ENCODE measurements at regions not wholly inside any gene's neighbourhood (a gene's known extent, or its start where the extent isn't known, plus 50 kb on each side); places are given as distances from the start of the nearest gene placed in this dataset.

DNA sequence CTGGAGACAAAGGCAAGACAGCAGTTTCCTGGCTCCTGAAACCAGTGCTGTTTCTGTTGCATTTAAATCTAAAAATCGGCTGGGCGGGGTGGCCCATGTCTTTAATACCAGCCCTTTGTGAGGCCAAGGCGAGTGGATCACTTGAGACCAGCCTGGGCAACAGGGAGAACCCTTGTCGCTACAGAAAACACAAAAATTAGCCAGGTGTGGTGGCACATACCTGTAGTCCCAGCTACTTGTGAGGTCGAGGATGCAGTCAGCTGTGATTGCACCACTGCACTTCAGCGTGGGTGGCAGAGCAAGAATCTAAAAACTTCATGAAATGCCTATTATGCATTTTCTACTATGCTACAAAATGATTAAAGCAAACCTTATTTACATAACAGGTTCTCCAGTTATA is 205.4 kb upstream of the ITM2A start:
- DNase-seq, result no peak
- H3K4me3 Mint-ChIP-seq, result no peak overlapping the region
- H3K9me3 Mint-ChIP-seq, result peaks cover 16% of the 10 kb centered on the region
- no peaks in the 10 kb centered on the region; the same call in 1 of the 2 replicates for H3K36me3 Mint-ChIP-seq (ENCODE audit: low read depth)
- no peaks in the 10 kb centered on the region for H3K4me1 Mint-ChIP-seq (ENCODE audit: low read depth)
- H3K27me3 Mint-ChIP-seq (ENCODE audit: insufficient read depth), result no peaks in the 10 kb centered on the region
- TF ChIP-seq, protein P1, sequence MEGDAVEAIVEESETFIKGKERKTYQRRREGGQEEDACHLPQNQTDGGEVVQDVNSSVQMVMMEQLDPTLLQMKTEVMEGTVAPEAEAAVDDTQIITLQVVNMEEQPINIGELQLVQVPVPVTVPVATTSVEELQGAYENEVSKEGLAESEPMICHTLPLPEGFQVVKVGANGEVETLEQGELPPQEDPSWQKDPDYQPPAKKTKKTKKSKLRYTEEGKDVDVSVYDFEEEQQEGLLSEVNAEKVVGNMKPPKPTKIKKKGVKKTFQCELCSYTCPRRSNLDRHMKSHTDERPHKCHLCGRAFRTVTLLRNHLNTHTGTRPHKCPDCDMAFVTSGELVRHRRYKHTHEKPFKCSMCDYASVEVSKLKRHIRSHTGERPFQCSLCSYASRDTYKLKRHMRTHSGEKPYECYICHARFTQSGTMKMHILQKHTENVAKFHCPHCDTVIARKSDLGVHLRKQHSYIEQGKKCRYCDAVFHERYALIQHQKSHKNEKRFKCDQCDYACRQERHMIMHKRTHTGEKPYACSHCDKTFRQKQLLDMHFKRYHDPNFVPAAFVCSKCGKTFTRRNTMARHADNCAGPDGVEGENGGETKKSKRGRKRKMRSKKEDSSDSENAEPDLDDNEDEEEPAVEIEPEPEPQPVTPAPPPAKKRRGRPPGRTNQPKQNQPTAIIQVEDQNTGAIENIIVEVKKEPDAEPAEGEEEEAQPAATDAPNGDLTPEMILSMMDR (IDR thresholded peaks at IDR 0.05), result no peak
- no peak overlapping the region for H3K27ac Mint-ChIP-seq

DNA sequence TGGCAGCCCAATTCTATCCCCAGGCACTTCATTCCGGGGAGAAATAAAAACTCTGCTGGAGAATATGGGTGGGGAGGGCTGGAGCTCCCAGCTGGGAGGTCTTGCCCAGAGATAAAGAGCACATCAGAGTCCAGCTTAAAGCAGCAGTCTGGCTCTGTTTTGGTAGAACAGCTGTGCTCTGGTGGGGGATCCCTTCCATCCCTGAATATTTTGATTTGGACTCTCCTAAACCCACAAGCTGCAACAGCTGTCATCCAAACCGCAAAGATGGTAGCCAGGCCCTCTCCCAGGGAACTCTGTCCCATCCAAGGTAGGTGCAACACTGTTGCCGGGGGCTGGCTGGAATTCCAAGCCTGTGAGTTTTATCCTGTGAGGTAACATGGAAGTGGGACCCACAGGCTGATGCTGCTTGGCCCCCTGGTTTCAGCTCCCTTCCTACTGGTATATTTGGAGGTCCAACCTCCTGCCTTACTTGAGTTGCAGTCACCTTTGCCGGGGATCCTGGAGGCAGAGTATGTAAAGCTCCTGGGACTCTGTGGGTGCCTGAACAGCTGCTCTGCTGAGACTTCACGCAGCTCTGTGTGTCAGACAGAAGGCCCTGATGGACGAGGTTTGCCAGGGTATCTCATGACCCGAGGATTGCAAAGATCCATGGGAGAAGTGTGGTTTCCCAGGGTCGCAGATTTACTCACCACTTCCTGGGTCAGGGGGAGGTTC is 203.5 kb upstream of the ITM2A start:
- Mint-ChIP-seq H3K27ac (no peak overlapping the region), H3K4me1 (ENCODE audit: low read depth) (no peaks in the 10 kb centered on the region), H3K36me3 (ENCODE audit: low read depth) (no peaks in the 10 kb centered on the region; the same call in 1 of the 2 replicates), H3K4me3 (no peak overlapping the region), H3K27me3 (ENCODE audit: insufficient read depth) (no peaks in the 10 kb centered on the region), H3K9me3 (peaks cover 21% of the 10 kb centered on the region)
- no peak for DNase-seq
- TF ChIP-seq, protein P1 (IDR thresholded peaks at IDR 0.05), result no peak

DNA sequence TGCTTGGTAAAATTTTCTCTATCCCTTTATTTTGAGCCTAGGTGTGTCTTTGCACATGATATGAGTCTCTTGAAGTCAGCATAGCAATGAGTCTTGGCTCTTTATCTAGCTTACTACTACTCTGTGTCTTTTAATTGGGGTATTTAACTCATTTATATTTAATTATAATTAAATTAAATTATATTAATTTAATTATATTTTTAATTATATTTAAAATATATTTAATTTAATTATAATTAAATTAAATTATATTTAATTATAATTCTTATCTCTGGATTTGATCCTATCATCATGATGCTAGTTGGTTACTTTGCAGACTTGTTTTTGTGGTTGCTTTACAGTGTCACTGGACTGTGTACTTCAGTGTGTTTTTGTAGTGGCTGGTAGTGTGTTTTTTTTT is 201.2 kb upstream of the ITM2A start:
- Mint-ChIP-seq H3K9me3 (peaks cover 21% of the 10 kb centered on the region), H3K36me3 (ENCODE audit: low read depth) (no peaks in the 10 kb centered on the region; the same call in 1 of the 2 replicates), H3K4me3 (no peak overlapping the region)

DNA sequence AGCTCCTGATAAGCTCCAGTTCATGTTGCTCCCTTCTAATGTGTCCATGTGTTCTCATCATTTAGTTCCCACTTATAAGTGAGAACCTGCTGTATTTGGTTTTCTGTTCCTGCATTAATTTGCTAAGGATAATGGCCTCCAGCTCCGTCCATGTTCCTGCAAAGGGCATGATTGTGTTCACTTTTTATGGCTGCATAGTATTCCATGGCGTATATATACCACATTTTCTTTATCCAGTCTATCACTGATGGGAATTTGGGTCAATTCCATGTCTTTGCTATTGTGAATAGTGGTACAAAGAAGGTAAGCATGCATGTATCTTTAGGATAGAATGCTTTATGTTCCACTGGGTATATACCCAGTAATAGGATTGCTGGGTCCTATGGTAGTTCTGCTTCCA is 197.2 kb upstream of the ITM2A start:
- DNase-seq, result no peak
- Mint-ChIP-seq H3K36me3 (ENCODE audit: low read depth) (no peaks in the 10 kb centered on the region; the same call in 1 of the 2 replicates), H3K4me3 (no peak overlapping the region), H3K4me1 (ENCODE audit: low read depth) (no peaks in the 10 kb centered on the region), H3K9me3 (peaks cover 20% of the 10 kb centered on the region), H3K27me3 (ENCODE audit: insufficient read depth) (no peaks in the 10 kb centered on the region), H3K27ac (no peak overlapping the region)
- TF ChIP-seq, protein P1 (IDR thresholded peaks at IDR 0.05), result no peak

More for the DNA sequence above, 201.2 kb upstream of the ITM2A start:
- Mint-ChIP-seq H3K4me1 (ENCODE audit: low read depth) (no peaks in the 10 kb centered on the region), H3K27me3 (ENCODE audit: insufficient read depth) (no peaks in the 10 kb centered on the region), H3K27ac (no peak overlapping the region)
- TF ChIP-seq, protein P1 (IDR thresholded peaks at IDR 0.05), result no peak
- no peak for DNase-seq

DNA sequence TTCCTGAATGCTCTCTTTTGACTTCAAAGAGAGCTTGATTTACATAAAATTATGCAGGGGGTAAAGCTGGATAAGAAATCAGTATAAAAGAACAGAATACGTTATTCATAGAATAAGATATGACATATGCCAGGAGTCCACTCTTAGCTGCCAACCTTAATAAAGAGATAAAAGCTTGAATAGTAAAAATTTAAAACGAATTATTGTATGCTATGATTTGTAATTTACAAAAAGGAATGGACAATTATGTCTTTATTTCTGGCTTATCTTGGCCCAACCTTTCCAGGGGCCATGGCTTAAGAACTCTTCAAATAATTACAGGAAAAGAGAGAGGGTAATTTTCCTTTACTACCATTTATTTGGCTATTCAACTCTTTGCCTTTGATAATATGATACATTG is 192.2 kb upstream of the ITM2A start:
- Mint-ChIP-seq H3K4me1 (ENCODE audit: low read depth) (no peaks in the 10 kb centered on the region), H3K9me3 (no peaks in the 10 kb centered on the region; the same call in none of the 2 replicates), H3K36me3 (ENCODE audit: low read depth) (no peaks in the 10 kb centered on the region), H3K27ac (no peak overlapping the region), H3K27me3 (ENCODE audit: insufficient read depth) (no peaks in the 10 kb centered on the region), H3K4me3 (no peak overlapping the region)
- TF ChIP-seq, protein P1 (IDR thresholded peaks at IDR 0.05), result no peak
- DNase-seq, result no peak

All from HFFc6 (cell line).